CD14-positive monocyte (primary cell): ENCODE measurements at regions not wholly inside any gene's neighbourhood (a gene's known extent, or its start where the extent isn't known, plus 50 kb on each side); places are given as distances from the start of the nearest gene placed in this dataset.

Experiments used
- DNase-seq, 3 donors: peaks; one replicate each; pipeline ENCODE4 v3.0.0-alpha.2; 2011 to 2022
- H2AFZ ChIP-seq: 2 replicates; pipeline ENCODE4 v1.6.0; 2012; ENCODE audit warnings: mild to moderate bottlenecking, low read depth, low read length, inconsistent platforms; ENCODE audit not compliant: insufficient read depth, poor library complexity, severe bottlenecking
- H3K27ac ChIP-seq, 2 donors: 1 replicate in 1 of 2; 2 replicates in 1 of 2; pipeline ENCODE4 v1.5.1; 2012 to 2013; ENCODE audit warnings: low read length in 2 of 2, control low read depth in 1 of 2, inconsistent platforms in 1 of 2, low read depth in 1 of 2, mild to moderate bottlenecking in 1 of 2
- H3K27me3 ChIP-seq, 2 donors: one replicate each; pipeline versions ENCODE4 v1.6.0 to v1.6.1; 2011 to 2013; ENCODE audit warnings: low read length in 2 of 2; ENCODE audit not compliant: control insufficient read depth in 2 of 2, insufficient read depth in 2 of 2
- H3K36me3 ChIP-seq, 2 donors: replicated peaks in 1 of 2; 1 replicate in 1 of 2; 2 replicates in 1 of 2; pipeline versions ENCODE4 v1.5.1 to v1.6.1; 2012 to 2013; ENCODE audit warnings: low read length in 2 of 2, control low read depth in 1 of 2, inconsistent platforms in 1 of 2, mild to moderate bottlenecking in 1 of 2; ENCODE audit not compliant: insufficient read depth in 2 of 2, control insufficient read depth in 1 of 2
- H3K4me1 ChIP-seq, 2 donors: 1 replicate in 1 of 2; 2 replicates in 1 of 2; pipeline versions ENCODE4 v1.5.1 to v1.6.1; 2012 to 2013; ENCODE audit warnings: low read length in 2 of 2, control low read depth in 1 of 2, inconsistent platforms in 1 of 2, mild to moderate bottlenecking in 1 of 2, moderate library complexity in 1 of 2; ENCODE audit not compliant: insufficient read depth in 2 of 2, control insufficient read depth in 1 of 2
- H3K4me2 ChIP-seq: replicated peaks from 2 replicates; pipeline ENCODE3; 2012; ENCODE audit warnings: low read length, moderate library complexity, mild to moderate bottlenecking; ENCODE audit not compliant: poor library complexity, severe bottlenecking; ENCODE audit errors: extremely low read depth
- H3K4me3 ChIP-seq, 3 experiments: fragments of 200-600 bp in 1 of 3; sonication (generic) in 1 of 3; replicated peaks in 1 of 3; 1 replicate in 2 of 3; 2 replicates in 1 of 3; pipeline ENCODE4 v1.5.1; 2011 to 2013; ENCODE audit warnings: low read length in 3 of 3, mild to moderate bottlenecking in 3 of 3, control low read depth in 2 of 3, low read depth in 2 of 3, inconsistent platforms in 1 of 3, moderate library complexity in 1 of 3
- H3K79me2 ChIP-seq: 2 replicates; pipeline ENCODE4 v1.6.0; 2012; ENCODE audit warnings: mild to moderate bottlenecking, control low read depth, inconsistent platforms, low read length, moderate library complexity; ENCODE audit not compliant: insufficient read depth
- H3K9ac ChIP-seq: 2 replicates; pipeline ENCODE4 v1.6.0; 2017; ENCODE audit warnings: low read length, mild to moderate bottlenecking; ENCODE audit not compliant: insufficient read depth, poor library complexity, severe bottlenecking
- H3K9me3 ChIP-seq, 2 donors: replicated peaks in 1 of 2; 1 replicate in 1 of 2; 2 replicates in 1 of 2; pipeline versions ENCODE4 v1.5.1 to v1.6.1; 2012 to 2013; ENCODE audit warnings: low read length in 2 of 2, control low read depth in 1 of 2; ENCODE audit not compliant: control insufficient read depth in 1 of 2, insufficient read depth in 1 of 2
- H4K20me1 ChIP-seq: 2 replicates; pipeline ENCODE4 v1.6.0; 2012; ENCODE audit warnings: mild to moderate bottlenecking, low read length, control low read depth, moderate library complexity; ENCODE audit not compliant: insufficient read depth
- H3K27ac Mint-ChIP-seq, 7 donors: one replicate each; pipeline ENCODE4 v1.8.0; 2020; ENCODE audit warnings: mild to moderate bottlenecking in 7 of 7, mixed read lengths in 7 of 7, moderate library complexity in 6 of 7, inconsistent platforms in 2 of 7
- H3K27me3 Mint-ChIP-seq, 3 donors: one replicate each; pipeline ENCODE4 v1.8.0; 2021 to 2022; ENCODE audit warnings: low read depth in 3 of 3, mild to moderate bottlenecking in 3 of 3, mixed read lengths in 3 of 3, moderate library complexity in 3 of 3, inconsistent platforms in 1 of 3
- H3K36me3 Mint-ChIP-seq, 2 donors: one replicate each; pipeline ENCODE4 v1.8.0; 2020; ENCODE audit warnings: mixed read lengths in 2 of 2, inconsistent platforms in 1 of 2, mild to moderate bottlenecking in 1 of 2
- H3K4me1 Mint-ChIP-seq: one replicate; pipeline ENCODE4 v1.8.0; 2020; ENCODE audit warnings: mild to moderate bottlenecking, mixed read lengths
- H3K4me3 Mint-ChIP-seq, 2 donors: one replicate each; pipeline ENCODE4 v1.8.0; 2020; ENCODE audit warnings: mild to moderate bottlenecking in 2 of 2, mixed read lengths in 2 of 2, moderate library complexity in 1 of 2
- H3K9me3 Mint-ChIP-seq, 7 donors: one replicate each; pipeline ENCODE4 v1.8.0; 2020 to 2022; ENCODE audit warnings: mixed read lengths in 7 of 7, mild to moderate bottlenecking in 6 of 7, moderate library complexity in 6 of 7, inconsistent platforms in 2 of 7
- CTCF ChIP-seq: fragments of 200-600 bp; IDR thresholded peaks from one replicate; pipeline ENCODE4 v1.8.0; 2022; ENCODE audit warnings: antibody characterized with exemption, mild to moderate bottlenecking
- WGBS: methylation state at CpG from one replicate; pipeline ENCODE4 v1.1.5; 2013; ENCODE audit warnings: missing lambda C conversion rate; ENCODE audit not compliant: insufficient coverage; 5-methylcytosine and 5-hydroxymethylcytosine counted together
- intact Hi-C, 2 donors: fragments of 100-400 bp; cut with micrococcal nuclease; formaldehyde crosslinking; loops; one replicate each; pipeline versions ENCODE4 v1.15.0 to v1.15.1; 2023

GRCh38 chr4:126827669-126828068, 805.1 kb upstream of the INTU start:
- no peak overlapping the region for H3K9ac ChIP-seq
- no peak overlapping the region for H3K4me3 ChIP-seq
- peaks cover 17 to 23% of the 10 kb centered on the region in 2 donors for H3K9me3 ChIP-seq
- H3K27ac Mint-ChIP-seq = no peak overlapping the region
- H4K20me1 ChIP-seq = no peaks in the 10 kb centered on the region
- TF ChIP-seq CTCF = no peak
- no peaks in the 10 kb centered on the region for H3K4me1 ChIP-seq
- H2AFZ ChIP-seq = no peak overlapping the region
- intact Hi-C loops = no loop called here
- H3K79me2 ChIP-seq = no peaks in the 10 kb centered on the region
- no peak for DNase-seq
- peaks cover 2 to 21% (median 14%) of the 10 kb centered on the region in 7 donors for H3K9me3 Mint-ChIP-seq
- no peak overlapping the region for H3K27ac ChIP-seq
- no peak overlapping the region for H3K4me2 ChIP-seq
- H3K4me3 Mint-ChIP-seq = no peak overlapping the region
- H3K36me3 Mint-ChIP-seq = no peaks in the 10 kb centered on the region
- no peaks in the 10 kb centered on the region for H3K4me1 Mint-ChIP-seq
- H3K27me3 ChIP-seq = no peaks in the 10 kb centered on the region
- no peaks in the 10 kb centered on the region for H3K36me3 ChIP-seq
- no peaks in the 10 kb centered on the region for H3K27me3 Mint-ChIP-seq
- no CpG with 5 or more reads among the region's 2 CpGs for WGBS

GRCh38 chr4:126834854-126835253, 797.9 kb upstream of the INTU start:
- Mint-ChIP-seq H3K27me3 (peaks cover 0 to 1% (median 0%) of the 10 kb centered on the region in 3 donors), H3K4me1 (no peaks in the 10 kb centered on the region), H3K27ac (no peak overlapping the region), H3K36me3 (no peaks in the 10 kb centered on the region), H3K4me3 (no peak overlapping the region), H3K9me3 (peaks cover 3 to 19% (median 15%) of the 10 kb centered on the region in 7 donors)
- no peaks in the 10 kb centered on the region for H3K27me3 ChIP-seq
- no peak for DNase-seq
- H3K4me3 ChIP-seq = no peak overlapping the region
- H4K20me1 ChIP-seq = no peaks in the 10 kb centered on the region
- no peak overlapping the region for H2AFZ ChIP-seq
- H3K4me1 ChIP-seq = no peaks in the 10 kb centered on the region
- peaks cover 18 to 22% of the 10 kb centered on the region in 2 donors for H3K9me3 ChIP-seq
- no peak overlapping the region for H3K27ac ChIP-seq
- H3K36me3 ChIP-seq = no peaks in the 10 kb centered on the region
- intact Hi-C loops = no loop called here
- no peaks in the 10 kb centered on the region for H3K79me2 ChIP-seq
- H3K4me2 ChIP-seq = no peak overlapping the region
- H3K9ac ChIP-seq = no peak overlapping the region
- no peak for TF ChIP-seq CTCF
